ENCODE measurements at regions not wholly inside any gene's neighbourhood (a gene's known extent, or its start where the extent isn't known, plus 50 kb on each side); places are given as distances from the start of the nearest gene placed in this dataset.

DNA sequence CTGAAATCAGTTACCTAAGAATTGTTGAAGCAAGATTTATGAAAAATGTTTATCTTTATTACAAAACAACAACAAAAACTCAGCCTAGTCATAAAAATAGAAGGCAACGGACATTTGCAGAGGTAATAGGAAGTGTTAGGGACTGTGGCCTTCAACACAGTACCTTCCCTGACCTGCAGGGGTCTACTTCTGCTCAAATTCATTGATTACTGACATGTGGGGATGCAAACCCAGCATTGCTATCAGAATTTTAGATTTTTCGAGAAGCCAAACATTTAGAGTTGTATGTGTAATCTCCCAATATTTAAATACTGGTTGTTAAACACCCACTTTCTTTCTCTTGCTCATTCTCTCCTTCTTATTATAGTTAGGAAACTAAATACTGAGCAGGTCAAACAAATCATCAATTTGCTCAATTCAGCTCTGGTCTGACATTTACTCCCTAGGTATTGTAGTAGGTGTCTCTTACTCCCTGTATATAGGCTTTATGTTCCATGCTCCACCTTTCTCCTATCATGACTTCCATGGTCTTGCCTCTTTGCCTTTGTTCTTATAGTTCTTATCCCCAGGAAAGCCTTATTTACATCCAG lies 198.5 kb downstream of the UBE2E3 start:
- Histone ChIP-seq H2BK5ac (ENCODE audit: low read depth, low read length, poor library complexity) (no peak overlapping the region), H3K36me3 (ENCODE audit: control insufficient read depth in 1 of 2, insufficient read depth in 2 of 2, low read length in 2 of 2) (no peaks in the 10 kb centered on the region), H4K8ac (ENCODE audit: low read depth, low read length) (no peak overlapping the region), H3K27ac (ENCODE audit: low read depth, low read length) (no peak overlapping the region), H4K91ac (ENCODE audit: low read depth, low read length) (no peak overlapping the region), H3K14ac (ENCODE audit: low read length) (no peak overlapping the region), H3K27me3 (ENCODE audit: insufficient read depth, low read length) (no peaks in the 10 kb centered on the region), H3K79me1 (ENCODE audit: low read length) (no peaks in the 10 kb centered on the region), H3K18ac (ENCODE audit: low read length) (no peak overlapping the region), H3K23ac (ENCODE audit: low read length) (no peak overlapping the region), H2AK5ac (ENCODE audit: low read length) (no peak overlapping the region), H4K12ac (ENCODE audit: low read depth, low read length) (no peak overlapping the region), H3K4me2 (ENCODE audit: low read length) (no peak overlapping the region), H3K9me3 (ENCODE audit: insufficient read depth, low read depth, low read length) (no peaks in the 10 kb centered on the region), H2AFZ (ENCODE audit: insufficient read depth, low read length, poor library complexity) (no peak overlapping the region), H3K9ac (ENCODE audit: low read length) (no peak overlapping the region), H3K79me2 (ENCODE audit: control insufficient read depth, insufficient read depth, low read length, poor library complexity) (no peaks in the 10 kb centered on the region), H2BK12ac (ENCODE audit: low read length) (no peak overlapping the region), H3K4me3 (ENCODE audit: low read depth, low read length) (no peak overlapping the region), H2BK120ac (ENCODE audit: insufficient read depth, low read length, poor library complexity) (no peak overlapping the region), H3K4me1 (ENCODE audit: control insufficient read depth in 1 of 2, insufficient read depth in 2 of 2, low read length in 2 of 2) (no peaks in the 10 kb centered on the region), H3K4ac (ENCODE audit: low read depth, low read length) (no peak overlapping the region)
- peak in 1 of 2 donors; percentile 18 for DNase-seq
- no CpG with 5 or more reads among the region's 2 CpGs for WGBS (ENCODE audit: extremely low coverage, insufficient coverage, insufficient read length)

DNA sequence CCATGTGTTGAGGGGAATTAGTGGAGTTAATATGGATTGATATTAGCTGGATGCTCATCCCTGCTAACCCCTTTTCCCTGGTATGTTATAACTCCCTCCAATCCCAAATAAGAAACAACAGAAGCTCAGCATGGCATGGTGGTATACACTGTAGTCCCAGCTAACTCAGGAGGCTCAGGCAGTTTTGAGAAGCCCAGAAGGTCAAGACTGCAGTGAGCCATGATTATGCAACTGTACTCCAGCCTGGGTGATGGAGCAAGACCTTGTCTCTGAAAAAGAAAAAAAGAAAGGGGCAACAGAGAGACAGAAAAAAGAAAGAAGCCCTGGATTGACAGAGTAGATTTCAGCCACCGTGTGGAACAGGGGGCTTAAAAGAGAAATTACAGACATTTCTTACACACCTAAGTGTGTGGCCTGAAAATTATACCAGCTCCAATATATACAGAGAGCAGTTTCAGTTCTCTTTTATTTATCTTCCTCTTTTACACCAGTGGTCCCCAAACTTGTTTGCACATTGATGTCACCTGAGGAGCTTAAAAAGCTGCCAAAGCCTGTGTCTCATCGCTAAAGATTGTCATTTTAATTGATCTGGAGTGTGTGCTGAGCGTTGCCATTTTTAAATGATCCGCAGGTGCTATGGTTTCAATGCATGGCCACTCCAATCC lies 203.6 kb downstream of the UBE2E3 start:
- H4K12ac ChIP-seq (ENCODE audit: low read depth, low read length), result no peak overlapping the region
- H4K91ac ChIP-seq (ENCODE audit: low read depth, low read length), result no peak overlapping the region
- H3K4me1 ChIP-seq (ENCODE audit: control insufficient read depth in 1 of 2, insufficient read depth in 2 of 2, low read length in 2 of 2), result no peaks in the 10 kb centered on the region
- H3K23ac ChIP-seq (ENCODE audit: low read length), result no peak overlapping the region
- H4K8ac ChIP-seq (ENCODE audit: low read depth, low read length), result no peak overlapping the region
- no peak overlapping the region for H3K14ac ChIP-seq (ENCODE audit: low read length)
- no peak overlapping the region for H2BK120ac ChIP-seq (ENCODE audit: insufficient read depth, low read length, poor library complexity)
- no peaks in the 10 kb centered on the region for H3K79me1 ChIP-seq (ENCODE audit: low read length)
- DNase-seq, result no peak
- H2AK5ac ChIP-seq (ENCODE audit: low read length), result no peak overlapping the region
- H3K27me3 ChIP-seq (ENCODE audit: insufficient read depth, low read length), result no peaks in the 10 kb centered on the region
- no peak overlapping the region for H3K4ac ChIP-seq (ENCODE audit: low read depth, low read length)
- no peaks in the 10 kb centered on the region for H3K36me3 ChIP-seq (ENCODE audit: control insufficient read depth in 1 of 2, insufficient read depth in 2 of 2, low read length in 2 of 2)
- H2BK12ac ChIP-seq (ENCODE audit: low read length), result no peak overlapping the region
- no peak overlapping the region for H3K9ac ChIP-seq (ENCODE audit: low read length)
- no peak overlapping the region for H3K4me3 ChIP-seq (ENCODE audit: low read depth, low read length)
- no peak overlapping the region for H2AFZ ChIP-seq (ENCODE audit: insufficient read depth, low read length, poor library complexity)
- no peak overlapping the region for H3K18ac ChIP-seq (ENCODE audit: low read length)
- H2BK5ac ChIP-seq (ENCODE audit: low read depth, low read length, poor library complexity), result no peak overlapping the region
- no peaks in the 10 kb centered on the region for H3K79me2 ChIP-seq (ENCODE audit: control insufficient read depth, insufficient read depth, low read length, poor library complexity)
- H3K9me3 ChIP-seq (ENCODE audit: insufficient read depth, low read depth, low read length), result no peaks in the 10 kb centered on the region
- H3K27ac ChIP-seq (ENCODE audit: low read depth, low read length), result no peak overlapping the region
- no CpG with 5 or more reads among the region's 4 CpGs for WGBS (ENCODE audit: extremely low coverage, insufficient coverage, insufficient read length)
- no peak overlapping the region for H3K4me2 ChIP-seq (ENCODE audit: low read length)

DNA sequence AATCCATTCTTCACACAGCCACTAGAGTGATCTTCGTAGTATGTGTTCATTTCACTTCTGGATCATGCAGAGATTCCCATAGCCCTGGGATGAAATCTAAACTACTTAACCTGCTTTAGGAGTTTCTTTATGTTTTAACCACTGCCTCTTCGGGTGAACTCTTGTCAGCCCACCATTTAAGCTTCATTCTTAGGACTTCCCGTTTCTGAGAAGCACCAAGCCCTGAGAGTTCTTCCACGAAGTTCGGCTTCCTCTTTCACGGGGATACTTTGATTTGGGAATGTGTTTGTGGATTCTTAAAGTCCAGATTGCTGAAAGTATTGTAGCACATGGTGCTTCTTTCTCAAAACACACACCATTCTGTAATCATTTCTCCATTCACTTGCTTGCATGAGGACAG lies 205.0 kb downstream of the UBE2E3 start:
- no peak overlapping the region for H3K9ac ChIP-seq (ENCODE audit: low read length)
- H3K4me1 ChIP-seq (ENCODE audit: control insufficient read depth in 1 of 2, insufficient read depth in 2 of 2, low read length in 2 of 2), result no peaks in the 10 kb centered on the region
- no peaks in the 10 kb centered on the region for H3K79me1 ChIP-seq (ENCODE audit: low read length)
- H2BK5ac ChIP-seq (ENCODE audit: low read depth, low read length, poor library complexity), result no peak overlapping the region
- no peak overlapping the region for H4K8ac ChIP-seq (ENCODE audit: low read depth, low read length)
- no peak overlapping the region for H3K4ac ChIP-seq (ENCODE audit: low read depth, low read length)
- H2BK12ac ChIP-seq (ENCODE audit: low read length), result no peak overlapping the region
- no peak overlapping the region for H2AFZ ChIP-seq (ENCODE audit: insufficient read depth, low read length, poor library complexity)
- no peak overlapping the region for H3K14ac ChIP-seq (ENCODE audit: low read length)
- no peak for DNase-seq
- H4K12ac ChIP-seq (ENCODE audit: low read depth, low read length), result no peak overlapping the region
- H3K79me2 ChIP-seq (ENCODE audit: control insufficient read depth, insufficient read depth, low read length, poor library complexity), result no peaks in the 10 kb centered on the region
- no peaks in the 10 kb centered on the region for H3K36me3 ChIP-seq (ENCODE audit: control insufficient read depth in 1 of 2, insufficient read depth in 2 of 2, low read length in 2 of 2)
- H4K91ac ChIP-seq (ENCODE audit: low read depth, low read length), result no peak overlapping the region
- no peak overlapping the region for H3K4me2 ChIP-seq (ENCODE audit: low read length)
- H2AK5ac ChIP-seq (ENCODE audit: low read length), result no peak overlapping the region
- H3K4me3 ChIP-seq (ENCODE audit: low read depth, low read length), result no peak overlapping the region
- no peak overlapping the region for H3K18ac ChIP-seq (ENCODE audit: low read length)
- H3K23ac ChIP-seq (ENCODE audit: low read length), result no peak overlapping the region
- no CpG with 5 or more reads among the region's 6 CpGs for WGBS (ENCODE audit: extremely low coverage, insufficient coverage, insufficient read length)
- no peaks in the 10 kb centered on the region for H3K9me3 ChIP-seq (ENCODE audit: insufficient read depth, low read depth, low read length)
- no peak overlapping the region for H3K27ac ChIP-seq (ENCODE audit: low read depth, low read length)
- H2BK120ac ChIP-seq (ENCODE audit: insufficient read depth, low read length, poor library complexity), result no peak overlapping the region
- no peaks in the 10 kb centered on the region for H3K27me3 ChIP-seq (ENCODE audit: insufficient read depth, low read length)

DNA sequence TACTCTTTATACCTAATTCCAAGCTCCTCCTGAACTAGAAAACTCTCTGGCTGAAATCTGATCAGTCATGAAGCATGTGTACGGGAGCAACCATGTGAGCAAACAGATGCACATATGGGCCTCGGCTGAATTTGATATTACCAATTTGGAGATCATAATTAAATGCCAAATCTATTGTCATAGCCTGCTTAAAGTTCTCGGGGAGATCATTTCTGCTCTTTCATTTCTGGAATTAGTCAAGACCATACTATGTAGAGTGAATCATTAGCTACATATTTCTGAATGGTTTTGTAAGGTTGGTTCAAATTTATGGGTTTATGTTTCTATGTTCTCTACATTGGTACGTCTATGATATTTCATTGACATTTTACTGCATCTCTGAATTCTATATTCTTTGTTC lies 205.5 kb downstream of the UBE2E3 start:
- DNase-seq, result no peak
- H3K18ac ChIP-seq (ENCODE audit: low read length), result no peak overlapping the region
- H2BK5ac ChIP-seq (ENCODE audit: low read depth, low read length, poor library complexity), result no peak overlapping the region
- H3K79me2 ChIP-seq (ENCODE audit: control insufficient read depth, insufficient read depth, low read length, poor library complexity), result no peaks in the 10 kb centered on the region
- no peak overlapping the region for H3K27ac ChIP-seq (ENCODE audit: low read depth, low read length)
- no peak overlapping the region for H2AFZ ChIP-seq (ENCODE audit: insufficient read depth, low read length, poor library complexity)
- no peak overlapping the region for H4K91ac ChIP-seq (ENCODE audit: low read depth, low read length)
- WGBS (ENCODE audit: extremely low coverage, insufficient coverage, insufficient read length), result no CpG with 5 or more reads among the region's 4 CpGs
- no peaks in the 10 kb centered on the region for H3K36me3 ChIP-seq (ENCODE audit: control insufficient read depth in 1 of 2, insufficient read depth in 2 of 2, low read length in 2 of 2)
- no peaks in the 10 kb centered on the region for H3K79me1 ChIP-seq (ENCODE audit: low read length)
- no peak overlapping the region for H3K4me2 ChIP-seq (ENCODE audit: low read length)
- H4K8ac ChIP-seq (ENCODE audit: low read depth, low read length), result no peak overlapping the region
- no peak overlapping the region for H3K4me3 ChIP-seq (ENCODE audit: low read depth, low read length)
- no peak overlapping the region for H4K12ac ChIP-seq (ENCODE audit: low read depth, low read length)
- no peak overlapping the region for H3K9ac ChIP-seq (ENCODE audit: low read length)
- H2BK120ac ChIP-seq (ENCODE audit: insufficient read depth, low read length, poor library complexity), result no peak overlapping the region
- no peaks in the 10 kb centered on the region for H3K9me3 ChIP-seq (ENCODE audit: insufficient read depth, low read depth, low read length)
- no peak overlapping the region for H3K14ac ChIP-seq (ENCODE audit: low read length)
- H2AK5ac ChIP-seq (ENCODE audit: low read length), result no peak overlapping the region
- no peak overlapping the region for H2BK12ac ChIP-seq (ENCODE audit: low read length)
- no peak overlapping the region for H3K23ac ChIP-seq (ENCODE audit: low read length)
- H3K27me3 ChIP-seq (ENCODE audit: insufficient read depth, low read length), result no peaks in the 10 kb centered on the region
- no peak overlapping the region for H3K4ac ChIP-seq (ENCODE audit: low read depth, low read length)
- no peaks in the 10 kb centered on the region for H3K4me1 ChIP-seq (ENCODE audit: control insufficient read depth in 1 of 2, insufficient read depth in 2 of 2, low read length in 2 of 2)
